ENCODE measurements at regions not wholly inside any gene's neighbourhood (a gene's known extent, or its start where the extent isn't known, plus 50 kb on each side); places are given as distances from the start of the nearest gene placed in this dataset.

GRCh38 chr2:14547830-14548229 lies 84.7 kb upstream of the LRATD1 start:
- DNase-seq, result no peak
- H3K27me3 ChIP-seq (ENCODE audit: insufficient read depth, low read depth, severe bottlenecking), result no peaks in the 10 kb centered on the region
- H3K27ac ChIP-seq, result no peak overlapping the region
- no peak overlapping the region for H3K4me3 ChIP-seq (ENCODE audit: low read depth, low read length)
- TF ChIP-seq CTCF (IDR thresholded peaks at IDR 0.05; ENCODE audit: low read depth, low read length), result no peak
- peaks cover 8% of the 10 kb centered on the region for H3K9me3 ChIP-seq (ENCODE audit: severe bottlenecking)
- no peaks in the 10 kb centered on the region for H3K36me3 ChIP-seq

- Histone ChIP-seq H3K36me3 (no peaks in the 10 kb centered on the region), H3K9me3 (ENCODE audit: severe bottlenecking) (no peaks in the 10 kb centered on the region), H3K27ac (no peak overlapping the region), H3K4me3 (ENCODE audit: low read depth, low read length) (no peak overlapping the region), H3K27me3 (ENCODE audit: insufficient read depth, low read depth, severe bottlenecking) (no peaks in the 10 kb centered on the region)
- no peak for DNase-seq
- no peak for TF ChIP-seq CTCF (IDR thresholded peaks at IDR 0.05; ENCODE audit: low read depth, low read length)
Measured at GRCh38 chr2:14550658-14551057, 81.9 kb upstream of the LRATD1 start.

DNA sequence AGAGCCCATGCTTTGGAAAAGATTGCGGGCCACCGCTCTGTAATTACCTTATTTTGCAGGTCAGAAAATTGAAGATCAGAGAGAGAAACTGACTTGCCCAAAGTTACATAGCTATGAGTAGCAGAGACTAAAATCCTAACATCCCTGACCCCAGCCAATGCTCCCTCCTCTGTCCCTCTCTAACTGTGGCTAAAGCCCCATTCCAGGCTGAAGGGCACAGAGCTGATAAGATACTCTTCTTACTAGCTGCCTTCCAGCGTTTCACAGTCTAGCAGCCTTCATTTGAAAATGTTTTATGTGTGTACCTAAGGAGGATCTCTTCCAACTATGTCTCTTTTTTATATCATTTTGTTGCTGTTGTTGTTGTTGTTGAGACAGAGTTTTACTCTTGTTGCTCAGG lies 81.4 kb upstream of the LRATD1 start:
- TF ChIP-seq CTCF (IDR thresholded peaks at IDR 0.05; ENCODE audit: low read depth, low read length), result no peak
- no peak overlapping the region for H3K27ac ChIP-seq
- no peaks in the 10 kb centered on the region for H3K27me3 ChIP-seq (ENCODE audit: insufficient read depth, low read depth, severe bottlenecking)
- H3K4me3 ChIP-seq (ENCODE audit: low read depth, low read length), result no peak overlapping the region
- no peak for DNase-seq
- H3K9me3 ChIP-seq (ENCODE audit: severe bottlenecking), result no peaks in the 10 kb centered on the region
- no peaks in the 10 kb centered on the region for H3K36me3 ChIP-seq

DNA sequence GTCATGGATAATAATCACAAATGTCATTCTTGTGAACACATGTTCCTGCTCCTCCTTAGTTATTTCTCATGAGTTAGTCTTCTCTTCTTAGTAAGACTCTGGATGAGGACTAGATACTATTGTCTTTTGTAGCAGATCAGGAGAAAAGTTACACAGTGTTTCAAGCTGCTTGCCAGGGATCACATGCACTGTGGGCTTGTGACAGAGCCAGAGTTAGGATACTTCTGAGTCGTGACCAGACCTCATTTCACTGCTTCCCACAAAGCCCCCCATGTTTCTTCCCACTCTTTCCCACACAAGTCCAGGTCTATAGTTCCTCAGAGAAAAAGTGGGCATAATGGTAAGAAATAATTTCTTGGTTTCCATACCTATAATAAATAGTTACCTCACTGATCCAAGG lies 80.2 kb upstream of the LRATD1 start:
- TF ChIP-seq CTCF (IDR thresholded peaks at IDR 0.05; ENCODE audit: low read depth, low read length), result no peak
- no peaks in the 10 kb centered on the region for H3K27me3 ChIP-seq (ENCODE audit: insufficient read depth, low read depth, severe bottlenecking)
- no peak for DNase-seq
- H3K36me3 ChIP-seq, result no peaks in the 10 kb centered on the region
- no peaks in the 10 kb centered on the region for H3K9me3 ChIP-seq (ENCODE audit: severe bottlenecking)
- no peak overlapping the region for H3K4me3 ChIP-seq (ENCODE audit: low read depth, low read length)
- H3K27ac ChIP-seq, result no peak overlapping the region

DNA sequence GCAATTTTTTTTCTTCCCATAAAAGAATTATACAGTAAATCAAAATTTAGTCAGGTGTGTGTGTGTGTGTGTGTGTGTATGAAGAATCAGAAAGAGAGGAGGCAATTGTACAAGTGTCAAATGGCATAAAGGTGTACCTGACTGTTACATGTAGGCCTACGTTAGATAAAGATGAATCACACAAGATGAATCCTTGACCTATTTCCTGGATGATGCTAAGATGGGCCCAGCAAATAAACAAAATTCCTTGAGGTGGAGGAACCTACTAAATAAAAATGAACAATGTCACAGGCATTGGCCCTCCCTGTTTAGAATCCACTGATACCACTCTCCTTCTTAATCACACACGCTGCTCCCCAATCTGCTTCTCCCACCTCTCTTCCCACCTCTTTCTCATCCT lies 79.7 kb upstream of the LRATD1 start:
- Histone ChIP-seq H3K9me3 (ENCODE audit: severe bottlenecking) (no peaks in the 10 kb centered on the region), H3K4me3 (ENCODE audit: low read depth, low read length) (no peak overlapping the region), H3K36me3 (no peaks in the 10 kb centered on the region), H3K27me3 (ENCODE audit: insufficient read depth, low read depth, severe bottlenecking) (no peaks in the 10 kb centered on the region), H3K27ac (no peak overlapping the region)
- no peak for DNase-seq
- no peak for TF ChIP-seq CTCF (IDR thresholded peaks at IDR 0.05; ENCODE audit: low read depth, low read length)

- no peaks in the 10 kb centered on the region for H3K27me3 ChIP-seq (ENCODE audit: insufficient read depth, low read depth, severe bottlenecking)
- no peaks in the 10 kb centered on the region for H3K9me3 ChIP-seq (ENCODE audit: severe bottlenecking)
- no peak overlapping the region for H3K4me3 ChIP-seq (ENCODE audit: low read depth, low read length)
- H3K36me3 ChIP-seq, result no peaks in the 10 kb centered on the region
- no peak for DNase-seq
- no peak overlapping the region for H3K27ac ChIP-seq
- TF ChIP-seq CTCF (IDR thresholded peaks at IDR 0.05; ENCODE audit: low read depth, low read length), result no peak
Measured at GRCh38 chr2:14554849-14555545, 77.5 kb upstream of the LRATD1 start.
